ENCODE measurements at regions not wholly inside any gene's neighbourhood (a gene's known extent, or its start where the extent isn't known, plus 50 kb on each side); places are given as distances from the start of the nearest gene placed in this dataset.

- TF ChIP-seq ZNF274 (IDR thresholded peaks at IDR 0.05; ENCODE audit: low read depth, low read length) (no peak), YY1 (IDR thresholded peaks at IDR 0.05; ENCODE audit: insufficient read depth, insufficient read length) (no peak)
Observed at GRCh38 chr4:4947721-4948120, 71.5 kb downstream of the CYTL1 start.
